ENCODE measurements at regions not wholly inside any gene's neighbourhood (a gene's known extent, or its start where the extent isn't known, plus 50 kb on each side); places are given as distances from the start of the nearest gene placed in this dataset.

DNA sequence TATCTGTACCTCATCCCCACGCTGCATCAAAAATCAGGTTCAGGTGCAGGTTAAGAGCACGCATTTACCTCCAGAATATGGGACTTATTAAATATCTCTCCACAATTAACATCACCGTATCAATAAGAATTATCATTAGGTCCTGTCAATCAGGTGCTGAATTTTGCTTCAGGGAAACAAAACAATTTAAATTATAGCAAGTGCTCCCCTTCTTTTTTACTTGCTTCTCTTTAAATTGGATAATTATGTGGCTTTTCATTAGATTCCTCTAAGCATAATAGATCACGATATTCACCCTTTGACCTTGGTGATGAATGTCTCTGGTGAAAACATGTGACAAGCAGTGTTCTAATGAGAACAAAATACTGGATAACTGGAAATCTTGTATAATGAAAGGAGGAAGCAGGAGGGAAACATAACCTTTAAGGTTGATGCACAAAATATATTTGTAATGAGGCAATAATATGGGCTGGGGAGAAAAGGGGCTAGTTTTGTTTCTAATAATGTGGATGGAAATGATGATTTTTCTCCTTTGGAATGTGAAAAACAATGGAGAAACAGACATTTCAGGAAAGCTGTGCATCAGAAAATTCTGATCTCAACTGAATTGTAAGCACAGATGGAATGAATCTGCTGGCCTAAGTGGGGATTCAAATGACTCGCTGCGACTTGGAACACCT lies 166.9 kb downstream of the SNX10 start:
- in situ Hi-C loops (cut with MboI) (no loop called here), intact Hi-C loops (cut with micrococcal nuclease) (no loop called here)
- H3K9ac ChIP-seq (ENCODE audit: insufficient read depth in 1 of 2, low read depth in 2 of 2, low read length in 2 of 2) = no peak overlapping the region
- TF ChIP-seq CXXC5 (CRISPR knock-in tag; IDR thresholded peaks at IDR 0.05) (no peak), TAF7 (tag; IDR thresholded peaks at IDR 0.05) (no peak), PHB2 (IDR thresholded peaks at IDR 0.05; ENCODE audit: low read depth) (no peak), NR2C1 (IDR thresholded peaks at IDR 0.05) (no peak), NR2C1 (tag; IDR thresholded peaks at IDR 0.05) (no peak), FUS (optimal IDR thresholded peaks at IDR 0.05; ENCODE audit: low read depth, low read length) (no peak), GATAD2A (IDR thresholded peaks at IDR 0.05) (no peak), BACH1 (tag; IDR thresholded peaks at IDR 0.05) (no peak), SAFB2 (IDR thresholded peaks at IDR 0.05; ENCODE audit: borderline replicate concordance, low read depth, low read length, severe bottlenecking) (no peak)
- TF ChIP-seq, protein P1, sequence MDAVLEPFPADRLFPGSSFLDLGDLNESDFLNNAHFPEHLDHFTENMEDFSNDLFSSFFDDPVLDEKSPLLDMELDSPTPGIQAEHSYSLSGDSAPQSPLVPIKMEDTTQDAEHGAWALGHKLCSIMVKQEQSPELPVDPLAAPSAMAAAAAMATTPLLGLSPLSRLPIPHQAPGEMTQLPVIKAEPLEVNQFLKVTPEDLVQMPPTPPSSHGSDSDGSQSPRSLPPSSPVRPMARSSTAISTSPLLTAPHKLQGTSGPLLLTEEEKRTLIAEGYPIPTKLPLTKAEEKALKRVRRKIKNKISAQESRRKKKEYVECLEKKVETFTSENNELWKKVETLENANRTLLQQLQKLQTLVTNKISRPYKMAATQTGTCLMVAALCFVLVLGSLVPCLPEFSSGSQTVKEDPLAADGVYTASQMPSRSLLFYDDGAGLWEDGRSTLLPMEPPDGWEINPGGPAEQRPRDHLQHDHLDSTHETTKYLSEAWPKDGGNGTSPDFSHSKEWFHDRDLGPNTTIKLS (IDR thresholded peaks at IDR 0.05; ENCODE audit: borderline replicate concordance, low read depth) = no peak
- TF ChIP-seq, protein P2, sequence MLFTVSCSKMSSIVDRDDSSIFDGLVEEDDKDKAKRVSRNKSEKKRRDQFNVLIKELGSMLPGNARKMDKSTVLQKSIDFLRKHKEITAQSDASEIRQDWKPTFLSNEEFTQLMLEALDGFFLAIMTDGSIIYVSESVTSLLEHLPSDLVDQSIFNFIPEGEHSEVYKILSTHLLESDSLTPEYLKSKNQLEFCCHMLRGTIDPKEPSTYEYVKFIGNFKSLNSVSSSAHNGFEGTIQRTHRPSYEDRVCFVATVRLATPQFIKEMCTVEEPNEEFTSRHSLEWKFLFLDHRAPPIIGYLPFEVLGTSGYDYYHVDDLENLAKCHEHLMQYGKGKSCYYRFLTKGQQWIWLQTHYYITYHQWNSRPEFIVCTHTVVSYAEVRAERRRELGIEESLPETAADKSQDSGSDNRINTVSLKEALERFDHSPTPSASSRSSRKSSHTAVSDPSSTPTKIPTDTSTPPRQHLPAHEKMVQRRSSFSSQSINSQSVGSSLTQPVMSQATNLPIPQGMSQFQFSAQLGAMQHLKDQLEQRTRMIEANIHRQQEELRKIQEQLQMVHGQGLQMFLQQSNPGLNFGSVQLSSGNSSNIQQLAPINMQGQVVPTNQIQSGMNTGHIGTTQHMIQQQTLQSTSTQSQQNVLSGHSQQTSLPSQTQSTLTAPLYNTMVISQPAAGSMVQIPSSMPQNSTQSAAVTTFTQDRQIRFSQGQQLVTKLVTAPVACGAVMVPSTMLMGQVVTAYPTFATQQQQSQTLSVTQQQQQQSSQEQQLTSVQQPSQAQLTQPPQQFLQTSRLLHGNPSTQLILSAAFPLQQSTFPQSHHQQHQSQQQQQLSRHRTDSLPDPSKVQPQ (CRISPR knock-in tag; IDR thresholded peaks at IDR 0.05; ENCODE audit: borderline replicate concordance) = no peak
- TF ChIP-seq, protein P3, sequence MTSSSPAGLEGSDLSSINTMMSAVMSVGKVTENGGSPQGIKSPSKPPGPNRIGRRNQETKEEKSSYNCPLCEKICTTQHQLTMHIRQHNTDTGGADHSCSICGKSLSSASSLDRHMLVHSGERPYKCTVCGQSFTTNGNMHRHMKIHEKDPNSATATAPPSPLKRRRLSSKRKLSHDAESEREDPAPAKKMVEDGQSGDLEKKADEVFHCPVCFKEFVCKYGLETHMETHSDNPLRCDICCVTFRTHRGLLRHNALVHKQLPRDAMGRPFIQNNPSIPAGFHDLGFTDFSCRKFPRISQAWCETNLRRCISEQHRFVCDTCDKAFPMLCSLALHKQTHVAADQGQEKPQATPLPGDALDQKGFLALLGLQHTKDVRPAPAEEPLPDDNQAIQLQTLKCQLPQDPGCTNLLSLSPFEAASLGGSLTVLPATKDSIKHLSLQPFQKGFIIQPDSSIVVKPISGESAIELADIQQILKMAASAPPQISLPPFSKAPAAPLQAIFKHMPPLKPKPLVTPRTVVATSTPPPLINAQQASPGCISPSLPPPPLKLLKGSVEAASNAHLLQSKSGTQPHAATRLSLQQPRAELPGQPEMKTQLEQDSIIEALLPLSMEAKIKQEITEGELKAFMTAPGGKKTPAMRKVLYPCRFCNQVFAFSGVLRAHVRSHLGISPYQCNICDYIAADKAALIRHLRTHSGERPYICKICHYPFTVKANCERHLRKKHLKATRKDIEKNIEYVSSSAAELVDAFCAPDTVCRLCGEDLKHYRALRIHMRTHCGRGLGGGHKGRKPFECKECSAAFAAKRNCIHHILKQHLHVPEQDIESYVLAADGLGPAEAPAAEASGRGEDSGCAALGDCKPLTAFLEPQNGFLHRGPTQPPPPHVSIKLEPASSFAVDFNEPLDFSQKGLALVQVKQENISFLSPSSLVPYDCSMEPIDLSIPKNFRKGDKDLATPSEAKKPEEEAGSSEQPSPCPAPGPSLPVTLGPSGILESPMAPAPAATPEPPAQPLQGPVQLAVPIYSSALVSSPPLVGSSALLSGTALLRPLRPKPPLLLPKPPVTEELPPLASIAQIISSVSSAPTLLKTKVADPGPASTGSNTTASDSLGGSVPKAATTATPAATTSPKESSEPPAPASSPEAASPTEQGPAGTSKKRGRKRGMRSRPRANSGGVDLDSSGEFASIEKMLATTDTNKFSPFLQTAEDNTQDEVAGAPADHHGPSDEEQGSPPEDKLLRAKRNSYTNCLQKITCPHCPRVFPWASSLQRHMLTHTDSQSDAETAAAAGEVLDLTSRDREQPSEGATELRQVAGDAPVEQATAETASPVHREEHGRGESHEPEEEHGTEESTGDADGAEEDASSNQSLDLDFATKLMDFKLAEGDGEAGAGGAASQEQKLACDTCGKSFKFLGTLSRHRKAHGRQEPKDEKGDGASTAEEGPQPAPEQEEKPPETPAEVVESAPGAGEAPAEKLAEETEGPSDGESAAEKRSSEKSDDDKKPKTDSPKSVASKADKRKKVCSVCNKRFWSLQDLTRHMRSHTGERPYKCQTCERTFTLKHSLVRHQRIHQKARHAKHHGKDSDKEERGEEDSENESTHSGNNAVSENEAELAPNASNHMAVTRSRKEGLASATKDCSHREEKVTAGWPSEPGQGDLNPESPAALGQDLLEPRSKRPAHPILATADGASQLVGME (CRISPR knock-in tag; IDR thresholded peaks at IDR 0.05) = no peak
- H3K4me2 ChIP-seq (ENCODE audit: insufficient read depth, low read length) = no peak overlapping the region
- no peak overlapping the region for H3K27ac ChIP-seq (ENCODE audit: extremely low read depth, low read depth, low read length)
- H3K9me1 ChIP-seq (ENCODE audit: control insufficient read depth, insufficient read depth, low read length) = no peaks in the 10 kb centered on the region
- H3K27me3 ChIP-seq (ENCODE audit: control insufficient read depth in 2 of 2, insufficient read depth in 2 of 2, low read length in 2 of 2) = peaks cover 19 to 30% of the 10 kb centered on the region in 2 experiments
- H3K4me3 ChIP-seq = no peak overlapping the region
- H3K4me1 ChIP-seq (replicated peaks in 1 of 2; ENCODE audit: control insufficient read depth in 2 of 2, insufficient read depth in 2 of 2, low read length in 2 of 2) = no peaks in the 10 kb centered on the region
- DNase-seq (ENCODE audit: extremely low read depth in 1 of 4, low spot score in 3 of 4) (no peak), ATAC-seq (no peak), FAIRE-seq (no peak)
- no peaks in the 10 kb centered on the region for H3K36me3 ChIP-seq (ENCODE audit: control insufficient read depth, insufficient read depth, low read length)
- no peak overlapping the region for H2AFZ ChIP-seq (ENCODE audit: low read depth, low read length)
- no peaks in the 10 kb centered on the region for H3K9me3 ChIP-seq (replicated peaks; ENCODE audit: control insufficient read depth, insufficient read depth, low read depth, low read length)
- 0% methylated on average over 6 of the region's 6 CpGs for WGBS (ENCODE audit: insufficient coverage, low coverage, missing lambda C conversion rate)
- ChIA-PET POLR2A (interaction anchor here (0.7 to 2.0 kb wide), 4 partner anchors 11 to 61 kb away, joined by 3 to 6 read pairs (median 4); no protein-coding TSS in a partner anchor), CTCF (ENCODE audit: low intra/inter-chr PET ratio) (no interaction called here)
- H3K79me2 ChIP-seq (ENCODE audit: control insufficient read depth, insufficient read depth, low read length) = no peaks in the 10 kb centered on the region
- BruUV-seq (replicated peaks) = no TSS peak
- H4K20me1 ChIP-seq (replicated peaks; ENCODE audit: control insufficient read depth, insufficient read depth, low read length) = no peaks in the 10 kb centered on the region

All from K562 (cell line).